BE2C (cell line): ENCODE measurements at regions not wholly inside any gene's neighbourhood (a gene's known extent, or its start where the extent isn't known, plus 50 kb on each side); places are given as distances from the start of the nearest gene placed in this dataset.
A peak's percentile ranks its signal among the peaks of the same experiment; 100 is the strongest.

Experiments used
- DNase-seq: peaks from one replicate; pipeline ENCODE4 v3.0.0-alpha.2; 2020
- H3K27me3 ChIP-seq: fragments of 250-450 bp; sonication (Bioruptor Pico); 2 replicates; pipeline ENCODE4 v1.5.1; 2020; ENCODE audit warnings: mild to moderate bottlenecking
- H3K36me3 ChIP-seq: fragments of 250-450 bp; sonication (Bioruptor Pico); 2 replicates; pipeline ENCODE4 v1.5.1; 2020; ENCODE audit warnings: mild to moderate bottlenecking
- H3K4me1 ChIP-seq: fragments of 250-450 bp; sonication (Bioruptor Pico); 2 replicates; pipeline ENCODE4 v1.5.1; 2020
- H3K4me3 ChIP-seq: 2 replicates; pipeline ENCODE4 v1.5.1; 2011; ENCODE audit warnings: low read depth, low read length
- H3K9me3 ChIP-seq: fragments of 250-450 bp; sonication (Bioruptor Pico); 2 replicates; pipeline ENCODE4 v1.5.1; 2020
- CTCF ChIP-seq: IDR thresholded peaks from 2 replicates; pipeline ENCODE4 v1.5.1; 2012; ENCODE audit warnings: mild to moderate bottlenecking, low read depth, low read length

GRCh38 chr20:40284611-40285010 is 404.4 kb downstream of the MAFB start:
- no peaks in the 10 kb centered on the region for H3K9me3 ChIP-seq
- no peak for TF ChIP-seq CTCF
- H3K36me3 ChIP-seq = no peaks in the 10 kb centered on the region
- H3K27me3 ChIP-seq = no peaks in the 10 kb centered on the region
- DNase-seq = no peak
- no peak overlapping the region for H3K4me3 ChIP-seq
- H3K4me1 ChIP-seq = peaks cover 5% of the 10 kb centered on the region

- H3K36me3 ChIP-seq = no peaks in the 10 kb centered on the region
- no peak for DNase-seq
- peaks cover 11% of the 10 kb centered on the region for H3K4me1 ChIP-seq
- no peak overlapping the region for H3K4me3 ChIP-seq
- H3K27me3 ChIP-seq = no peaks in the 10 kb centered on the region
- no peak for TF ChIP-seq CTCF
- H3K9me3 ChIP-seq = no peaks in the 10 kb centered on the region
These were observed 405.3 kb downstream of the MAFB start for GRCh38 chr20:40283689-40284088.

GRCh38 chr20:40282941-40283340 is 406.1 kb downstream of the MAFB start:
- Histone ChIP-seq H3K4me3 (no peak overlapping the region), H3K4me1 (peaks cover 16% of the 10 kb centered on the region)

GRCh38 chr20:40282541-40282940 is 406.5 kb downstream of the MAFB start:
- H3K4me1 ChIP-seq = peaks cover 16% of the 10 kb centered on the region
- no peak overlapping the region for H3K4me3 ChIP-seq
- DNase-seq = no peak
- no peaks in the 10 kb centered on the region for H3K9me3 ChIP-seq
- H3K36me3 ChIP-seq = no peaks in the 10 kb centered on the region
- no peaks in the 10 kb centered on the region for H3K27me3 ChIP-seq
- TF ChIP-seq CTCF = no peak

More at GRCh38 chr20:40282941-40283340, 406.1 kb downstream of the MAFB start:
- no peak for DNase-seq
- no peak for TF ChIP-seq CTCF
- no peaks in the 10 kb centered on the region for H3K9me3 ChIP-seq
- H3K27me3 ChIP-seq = no peaks in the 10 kb centered on the region
- no peaks in the 10 kb centered on the region for H3K36me3 ChIP-seq

- no peak for DNase-seq
- H3K9me3 ChIP-seq = no peaks in the 10 kb centered on the region
These were observed 408.4 kb downstream of the MAFB start for GRCh38 chr20:40280616-40281015.

GRCh38 chr20:40279390-40279789 is 409.6 kb downstream of the MAFB start:
- Histone ChIP-seq H3K4me1 (peaks cover 16% of the 10 kb centered on the region), H3K4me3 (no peak overlapping the region), H3K27me3 (no peaks in the 10 kb centered on the region), H3K9me3 (no peaks in the 10 kb centered on the region), H3K36me3 (no peaks in the 10 kb centered on the region)
- TF ChIP-seq CTCF = no peak
- peak; percentile 43 for DNase-seq

More at GRCh38 chr20:40280616-40281015, 408.4 kb downstream of the MAFB start:
- no peak overlapping the region for H3K4me3 ChIP-seq
- peaks cover 16% of the 10 kb centered on the region for H3K4me1 ChIP-seq
- TF ChIP-seq CTCF = no peak
- no peaks in the 10 kb centered on the region for H3K36me3 ChIP-seq
- H3K27me3 ChIP-seq = no peaks in the 10 kb centered on the region
